HepG2 (cell line): ENCODE measurements at regions not wholly inside any gene's neighbourhood (a gene's known extent, or its start where the extent isn't known, plus 50 kb on each side); places are given as distances from the start of the nearest gene placed in this dataset.

Source experiments
- ATAC-seq: fragments of 200-7000 bp; cut with Tn5 transposase; 3 replicates; pipeline ENCODE4 v1.9.1; 2020; ENCODE audit warnings: mild to moderate bottlenecking, moderate library complexity
- BruUV-seq: library from RNA; stranded (reverse); fragments of 400-500 nt; replicated peaks from 2 replicates; lab custom pipeline; 2021; lab: Mats Ljungman, UMichigan
- CTCF ChIA-PET: fragments of 300-600 bp; formaldehyde crosslinking; extraction: SDS; loops from one replicate; lab custom pipeline; 2021; ENCODE audit warnings: low total read pairs, inconsistent platforms, low intra/inter-chr PET ratio; lab: Yijun Ruan, JAX
- POLR2A ChIA-PET: fragments of 350-600 bp; sonication (Branson Sonifier 250); formaldehyde crosslinking; loops from one replicate; lab custom pipeline; 2020; ENCODE audit warnings: antibody characterized with exemption, inconsistent platforms; lab: Yijun Ruan, JAX
- DNase-seq: peaks from one replicate; pipeline ENCODE4 v3.0.0-alpha.2; 2015; ENCODE audit warnings: low spot score
- FAIRE-seq: peaks from 3 replicates; lab custom pipeline; 2011; peaks lifted over from hg19 to GRCh38; lab: Jason Lieb, UNC
- H2AFZ ChIP-seq: one replicate; pipeline ENCODE4 v1.6.1; 2011; ENCODE audit warnings: low read length, inconsistent platforms
- H3K27ac ChIP-seq: fragments of 300-600 bp; 3 replicates; pipeline ENCODE4 v1.8.0; 2011; ENCODE audit warnings: mixed run types, mild to moderate bottlenecking, mixed read lengths, low read length, inconsistent platforms; ENCODE audit not compliant: insufficient read depth; ENCODE audit errors: extremely low read length
- H3K27me3 ChIP-seq, 2 experiments: fragments of 200-600 bp in 1 of 2; 2 replicates in 1 of 2; 3 replicates in 1 of 2; pipeline versions ENCODE4 v1.6.0 to v1.8.0; 2011; ENCODE audit warnings: low read length in 2 of 2, mild to moderate bottlenecking in 2 of 2, moderate library complexity in 2 of 2, inconsistent platforms in 1 of 2; ENCODE audit not compliant: insufficient read depth in 2 of 2, control insufficient read depth in 1 of 2
- H3K36me3 ChIP-seq, 2 experiments: fragments of 200-600 bp in 1 of 2; replicated peaks in 1 of 2; 2 replicates in 1 of 2; 3 replicates in 1 of 2; pipeline versions ENCODE4 v1.5.1 to v1.8.0; 2011; ENCODE audit warnings: low read length in 2 of 2, inconsistent platforms in 1 of 2; ENCODE audit not compliant: insufficient read depth in 2 of 2, control insufficient read depth in 1 of 2
- H3K4me1 ChIP-seq: 2 replicates; pipeline ENCODE4 v1.5.1; 2012; ENCODE audit warnings: low read length, inconsistent platforms; ENCODE audit not compliant: insufficient read depth
- H3K4me2 ChIP-seq: 2 replicates; pipeline ENCODE4 v1.6.0; 2011; ENCODE audit warnings: low read depth, low read length, inconsistent platforms
- H3K4me3 ChIP-seq, 3 experiments: fragments of 200-600 bp in 1 of 3; sonication (generic), shearing (Covaris generic) in 1 of 3; replicated peaks in 1 of 3; 2 replicates each; pipeline ENCODE4 v1.5.1; 2011 to 2016; ENCODE audit warnings: low read length in 3 of 3, inconsistent platforms in 2 of 3, low read depth in 2 of 3, mild to moderate bottlenecking in 2 of 3, control low read depth in 1 of 3, mixed read lengths in 1 of 3; ENCODE audit not compliant: insufficient read depth in 1 of 3
- H3K79me2 ChIP-seq: one replicate; pipeline ENCODE4 v1.6.1; 2011; ENCODE audit warnings: low read length, inconsistent platforms; ENCODE audit not compliant: insufficient read depth
- H3K9ac ChIP-seq: 2 replicates; pipeline ENCODE4 v1.6.0; 2011; ENCODE audit warnings: mild to moderate bottlenecking, low read depth, low read length, inconsistent platforms; ENCODE audit not compliant: insufficient read depth
- H3K9me3 ChIP-seq: 2 replicates; pipeline ENCODE4 v1.5.1; 2012; ENCODE audit warnings: mild to moderate bottlenecking, low read length
- H4K20me1 ChIP-seq: 2 replicates; pipeline ENCODE4 v1.6.0; 2011; ENCODE audit warnings: inconsistent platforms, mild to moderate bottlenecking, low read length, moderate library complexity; ENCODE audit not compliant: insufficient read depth
- ATF1 ChIP-seq: IDR thresholded peaks from 2 replicates; pipeline ENCODE4 v1.6.1; 2016; ENCODE audit warnings: mild to moderate bottlenecking, control low read depth
- CCAR2 ChIP-seq: fragments of 200-400 bp; formaldehyde crosslinking; optimal IDR thresholded peaks from 2 replicates; pipeline ENCODE3; 2018; ENCODE audit warnings: low read depth, mild to moderate bottlenecking, low read length, moderate library complexity
- HNRNPH1 ChIP-seq: fragments of 200-400 bp; formaldehyde crosslinking; optimal IDR thresholded peaks from 2 replicates; pipeline ENCODE3; 2017; ENCODE audit warnings: mild to moderate bottlenecking, low read depth, low read length
- NR3C1 ChIP-seq: sonication (generic); formaldehyde crosslinking; IDR thresholded peaks from 2 replicates; pipeline ENCODE4 v1.4.0; 2020; ENCODE audit warnings: missing genetic modification reagents
- RCOR2 ChIP-seq: IDR thresholded peaks from 2 replicates; pipeline ENCODE4 v1.6.1; 2016; ENCODE audit warnings: missing biosample characterization, missing genetic modification reagents
- RELA ChIP-seq: sonication (generic); formaldehyde crosslinking; IDR thresholded peaks from 2 replicates; pipeline ENCODE4 v1.4.0; 2020; ENCODE audit warnings: missing genetic modification reagents
- SNAPC5 ChIP-seq: sonication (generic); formaldehyde crosslinking; IDR thresholded peaks from 2 replicates; pipeline ENCODE4 v1.8.1; 2023; ENCODE audit warnings: mild to moderate bottlenecking, missing genetic modification reagents, borderline replicate concordance
- THAP8 ChIP-seq: sonication (generic); formaldehyde crosslinking; IDR thresholded peaks from 2 replicates; pipeline ENCODE4 v1.5.1; 2020; ENCODE audit warnings: missing genetic modification reagents, mild to moderate bottlenecking, borderline replicate concordance
- ZMYM3 ChIP-seq: sonication (generic); formaldehyde crosslinking; IDR thresholded peaks from 2 replicates; pipeline ENCODE4 v1.5.1; 2020; ENCODE audit warnings: mild to moderate bottlenecking, missing genetic modification reagents
- ZNF484 ChIP-seq: sonication (generic); formaldehyde crosslinking; IDR thresholded peaks from 2 replicates; pipeline ENCODE4 v1.5.1; 2020; ENCODE audit warnings: mild to moderate bottlenecking, low read depth, missing genetic modification reagents, borderline replicate concordance
- ZNF616 ChIP-seq: sonication (generic); formaldehyde crosslinking; IDR thresholded peaks from 2 replicates; pipeline ENCODE4 v1.5.0; 2020; ENCODE audit warnings: low read depth, mild to moderate bottlenecking, missing genetic modification reagents
- ZNF891 ChIP-seq: sonication (generic); formaldehyde crosslinking; IDR thresholded peaks from 2 replicates; pipeline ENCODE4 v1.5.0; 2020; ENCODE audit warnings: mild to moderate bottlenecking, missing genetic modification reagents
- WGBS: methylation state at CpG from one replicate; pipeline ENCODE4 v1.1.6; 2017; ENCODE audit warnings: low lambda C conversion rate; 5-methylcytosine and 5-hydroxymethylcytosine counted together
- in situ Hi-C: cut with HindIII; loops from 2 replicates; pipeline ENCODE4 v1.10.0; 2017; ENCODE audit warnings: low pct_unique_long_range_greater_than_20kb; ENCODE audit not compliant: extremely low pct_ligation_motif_present
- intact Hi-C: fragments of 100-400 bp; cut with micrococcal nuclease; formaldehyde crosslinking; loops from one replicate; pipeline ENCODE4 v1.10.0; 2022; ENCODE audit not compliant: unreplicated experiment

- no peak for DNase-seq
- no peak for FAIRE-seq
- H3K79me2 ChIP-seq = no peaks in the 10 kb centered on the region
- intact Hi-C loops = no loop called here
- H3K27ac ChIP-seq = no peak overlapping the region
- H3K36me3 ChIP-seq = no peaks in the 10 kb centered on the region
- no peak overlapping the region for H3K9ac ChIP-seq
- in situ Hi-C loops = no loop called here
- H3K27me3 ChIP-seq = peaks cover 4 to 48% of the 10 kb centered on the region in 2 experiments; a peak in 4 of 5 replicates
- H2AFZ ChIP-seq = no peak overlapping the region
- no peaks in the 10 kb centered on the region for H3K9me3 ChIP-seq
- CTCF ChIA-PET = no interaction called here
- no peaks in the 10 kb centered on the region for H3K4me1 ChIP-seq
- ATAC-seq = no peak
- WGBS = 38% methylated on average over 21 of the region's 21 CpGs
- no peak overlapping the region for H3K4me3 ChIP-seq
- TF ChIP-seq ATF1 (CRISPR knock-in tag) (no peak), CCAR2 (no peak), THAP8 (CRISPR knock-in tag) (no peak), HNRNPH1 (no peak), SNAPC5 (no peak), ZNF616 (CRISPR knock-in tag) (no peak), ZNF484 (no peak), NR3C1 (CRISPR knock-in tag) (no peak), RCOR2 (no peak), RELA (CRISPR knock-in tag) (no peak), ZNF891 (no peak), ZMYM3 (CRISPR knock-in tag) (no peak)
- TF ChIP-seq, all 625 proteins: peak for 0
- no peaks in the 10 kb centered on the region for H4K20me1 ChIP-seq
- POLR2A ChIA-PET = no interaction called here
- no peak overlapping the region for H3K4me2 ChIP-seq
- BruUV-seq = no TSS peak
These were observed 143.0 kb downstream of the ERMARD start for GRCh38 chr6:169894377-169894960.
